GM18909 (cell line): ENCODE measurements at regions not wholly inside any gene's neighbourhood (a gene's known extent, or its start where the extent isn't known, plus 50 kb on each side); places are given as distances from the start of the nearest gene placed in this dataset.
A peak's percentile ranks its signal among the peaks of the same experiment; 100 is the strongest.

Experiments
- ATAC-seq: cut with Tn5 transposase; IDR thresholded peaks from one replicate; pipeline ENCODE4 v1.9.1; 2021; ENCODE audit warnings: mild to moderate bottlenecking; ENCODE audit not compliant: unreplicated experiment, poor library complexity

GRCh38 chr13:107867701-107868661, 347.4 kb downstream of the LIG4 start:
- no peak for ATAC-seq

- no peak for ATAC-seq
Measured at GRCh38 chr13:107866941-107867623, 348.3 kb downstream of the LIG4 start.

GRCh38 chr13:107866032-107866940, 349.1 kb downstream of the LIG4 start:
- ATAC-seq = no peak

- no peak for ATAC-seq
Measured at GRCh38 chr13:107865643-107866031, 349.7 kb downstream of the LIG4 start.

GRCh38 chr13:107865318-107865575, 350.1 kb downstream of the LIG4 start:
- no peak for ATAC-seq

GRCh38 chr13:107864543-107865317, 350.6 kb downstream of the LIG4 start:
- ATAC-seq = no peak

GRCh38 chr13:107860284-107860683, 355.1 kb downstream of the LIG4 start:
- no peak for ATAC-seq

- no peak for ATAC-seq
Measured at GRCh38 chr13:107854880-107855279, 360.5 kb downstream of the LIG4 start.

GRCh38 chr13:107852072-107852471, 363.3 kb downstream of the LIG4 start:
- ATAC-seq = no peak

- no peak for ATAC-seq
Measured at GRCh38 chr13:107851670-107852069, 363.7 kb downstream of the LIG4 start.

- ATAC-seq = no peak
Measured at GRCh38 chr13:107847406-107847805, 367.9 kb downstream of the LIG4 start.

GRCh38 chr13:107846642-107847041, 368.7 kb downstream of the LIG4 start:
- ATAC-seq = no peak

- no peak for ATAC-seq
Measured at GRCh38 chr13:107845911-107846310, 369.4 kb downstream of the LIG4 start.

- no peak for ATAC-seq
Measured at GRCh38 chr13:107843681-107844080, 371.7 kb downstream of the LIG4 start.

GRCh38 chr13:107843281-107843680, 372.1 kb downstream of the LIG4 start:
- ATAC-seq = no peak

GRCh38 chr13:107842562-107843180, 372.7 kb downstream of the LIG4 start:
- ATAC-seq = no peak

- ATAC-seq = no peak
Measured at GRCh38 chr13:107838588-107839161, 376.7 kb downstream of the LIG4 start.

- no peak for ATAC-seq
Measured at GRCh38 chr13:107836685-107837084, 378.7 kb downstream of the LIG4 start.

GRCh38 chr13:107835339-107836018, 379.9 kb downstream of the LIG4 start:
- ATAC-seq = peak; percentile 62
